Endothelial cell of umbilical vein (primary cell): ENCODE measurements at regions not wholly inside any gene's neighbourhood (a gene's known extent, or its start where the extent isn't known, plus 50 kb on each side); places are given as distances from the start of the nearest gene placed in this dataset.

Experiments used
- BruUV-seq: library from RNA; stranded (reverse); fragments of 400-500 nt; replicated peaks from 2 replicates; lab custom pipeline; 2021; lab: Mats Ljungman, UMichigan
- CTCF ChIA-PET: fragments of 300-600, 350-600 bp; sonication (Branson Sonifier 250); formaldehyde crosslinking; loops from one replicate; lab custom pipeline; 2021; ENCODE audit warnings: antibody characterized with exemption, inconsistent platforms; lab: Charles Lee
- POLR2A ChIA-PET: fragments of 300-600, 350-600 bp; sonication (Branson Sonifier 250); formaldehyde crosslinking; loops from one replicate; lab custom pipeline; 2021; ENCODE audit warnings: antibody characterized with exemption, inconsistent platforms; lab: Charles Lee
- DNase-seq: peaks from one replicate; pipeline ENCODE4 v3.0.0-alpha.2; 2011; ENCODE audit warnings: low read depth, low spot score
- FAIRE-seq: peaks from 2 replicates; lab custom pipeline; 2011; peaks lifted over from hg19 to GRCh38; lab: Jason Lieb, UNC
- H2AFZ ChIP-seq: 2 replicates; pipeline ENCODE4 v1.6.0; 2012; ENCODE audit warnings: low read depth, low read length, control low read depth, inconsistent platforms
- H3K27ac ChIP-seq: 2 replicates; pipeline ENCODE4 v1.5.1; 2011; ENCODE audit warnings: low read depth, mild to moderate bottlenecking, control low read depth, low read length, moderate library complexity; ENCODE audit not compliant: insufficient read depth
- H3K27me3 ChIP-seq, 2 experiments: 2 replicates each; pipeline versions ENCODE4 v1.6.0 to v1.6.1; 2011; ENCODE audit warnings: low read length in 2 of 2, mixed read lengths in 1 of 2; ENCODE audit not compliant: control insufficient read depth in 2 of 2, insufficient read depth in 2 of 2
- H3K36me3 ChIP-seq, 2 experiments: 2 replicates in 1 of 2; 3 replicates in 1 of 2; pipeline ENCODE4 v1.5.1; 2011; ENCODE audit warnings: low read length in 2 of 2, mild to moderate bottlenecking in 1 of 2, moderate library complexity in 1 of 2; ENCODE audit not compliant: control insufficient read depth in 2 of 2, insufficient read depth in 2 of 2; ENCODE audit errors: extremely low read depth in 1 of 2
- H3K4me1 ChIP-seq: 3 replicates; pipeline ENCODE4 v1.5.1; 2011; ENCODE audit warnings: mild to moderate bottlenecking, low read length; ENCODE audit not compliant: control insufficient read depth, insufficient read depth; ENCODE audit errors: extremely low read depth
- H3K4me2 ChIP-seq: 2 replicates; pipeline ENCODE4 v1.6.1; 2011; ENCODE audit warnings: low read length, control low read depth, mixed read lengths; ENCODE audit not compliant: insufficient read depth
- H3K4me3 ChIP-seq, 3 experiments: fragments of 200-600 bp in 1 of 3; sonication (generic), shearing (Covaris generic) in 1 of 3; replicated peaks in 1 of 3; 2 replicates each; pipeline ENCODE4 v1.5.1; 2011 to 2016; ENCODE audit warnings: control low read depth in 3 of 3, low read length in 3 of 3, mild to moderate bottlenecking in 2 of 3, inconsistent platforms in 1 of 3, low read depth in 1 of 3, moderate library complexity in 1 of 3; ENCODE audit not compliant: insufficient read depth in 1 of 3
- H3K79me2 ChIP-seq: 2 replicates; pipeline ENCODE4 v1.6.0; 2012; ENCODE audit warnings: low read length, inconsistent platforms; ENCODE audit not compliant: control insufficient read depth, insufficient read depth
- H3K9ac ChIP-seq: replicated peaks from 2 replicates; pipeline ENCODE3; 2011; ENCODE audit warnings: low read length, control low read depth; ENCODE audit not compliant: insufficient read depth; ENCODE audit errors: extremely low read depth
- H3K9me1 ChIP-seq: replicated peaks from 3 replicates; pipeline ENCODE4 v1.6.0; 2011; ENCODE audit warnings: mild to moderate bottlenecking, low read length; ENCODE audit not compliant: control insufficient read depth, insufficient read depth; ENCODE audit errors: extremely low read depth
- H3K9me3 ChIP-seq: replicated peaks from 2 replicates; pipeline ENCODE4 v1.5.1; 2012; ENCODE audit warnings: low read length, inconsistent platforms; ENCODE audit not compliant: control insufficient read depth, insufficient read depth
- H4K20me1 ChIP-seq: replicated peaks from 2 replicates; pipeline ENCODE3; 2011; ENCODE audit warnings: mild to moderate bottlenecking, low read length; ENCODE audit not compliant: control insufficient read depth, insufficient read depth; ENCODE audit errors: extremely low read depth
- CTCF ChIP-seq, 2 donors: IDR thresholded peaks; 1 replicate in 1 of 2; 2 replicates in 1 of 2; pipeline ENCODE4 v1.5.1; 2011; ENCODE audit warnings: low read length in 2 of 2, mild to moderate bottlenecking in 2 of 2, moderate library complexity in 2 of 2, control low read depth in 1 of 2, inconsistent platforms in 1 of 2, low read depth in 1 of 2; ENCODE audit not compliant: insufficient read depth in 1 of 2; ENCODE audit errors: extremely low read depth in 1 of 2
- EZH2 ChIP-seq: IDR thresholded peaks from 2 replicates; pipeline ENCODE4 v1.6.1; 2012; ENCODE audit warnings: borderline replicate concordance, low read depth, mild to moderate bottlenecking, moderate library complexity, low read length, inconsistent platforms; ENCODE audit not compliant: severe bottlenecking
- FOS ChIP-seq: IDR thresholded peaks from 2 replicates; pipeline ENCODE4 v1.6.1; 2011; ENCODE audit warnings: mild to moderate bottlenecking, low read length, moderate library complexity, borderline replicate concordance; ENCODE audit not compliant: insufficient read depth
- GATA2 ChIP-seq: IDR thresholded peaks from 2 replicates; pipeline ENCODE4 v1.7.0; 2011; ENCODE audit warnings: low read depth, mild to moderate bottlenecking, moderate library complexity, mixed read lengths, low read length; ENCODE audit not compliant: insufficient read length, insufficient read depth
- JUN ChIP-seq: IDR thresholded peaks from 2 replicates; pipeline ENCODE4 v1.6.1; 2011; ENCODE audit warnings: borderline replicate concordance, low read depth; ENCODE audit not compliant: insufficient read length, insufficient read depth
- MAX ChIP-seq: IDR thresholded peaks from 2 replicates; pipeline ENCODE4 v1.6.1; 2011; ENCODE audit not compliant: insufficient read depth, insufficient read length
- MYC ChIP-seq: IDR thresholded peaks from one replicate; pipeline ENCODE4 v1.6.1; 2011; ENCODE audit warnings: mild to moderate bottlenecking, low read depth, low read length
- POLR2A ChIP-seq: IDR thresholded peaks from 2 replicates; pipeline ENCODE4 v1.6.1; 2012; ENCODE audit warnings: low read depth, mild to moderate bottlenecking, control low read depth, low read length
- POLR2AphosphoS5 ChIP-seq: IDR thresholded peaks from 2 replicates; pipeline ENCODE4 v1.6.1; 2012; ENCODE audit warnings: low read depth, mild to moderate bottlenecking, control low read depth, low read length, moderate library complexity; ENCODE audit not compliant: insufficient read depth
- dilution Hi-C: fragments of 300-500 bp; cut with MboI; formaldehyde crosslinking; loops from one replicate; pipeline ENCODE4 v1.15.0; 2019; ENCODE audit warnings: low sequenced_read_pairs; ENCODE audit not compliant: extremely low pct_ligation_motif_present
- intact Hi-C: fragments of 100-400 bp; cut with micrococcal nuclease; formaldehyde crosslinking; loops from one replicate; pipeline ENCODE4 v1.10.0; 2022

- H3K4me3 ChIP-seq = no peak overlapping the region
- DNase-seq (no peak), FAIRE-seq (no peak)
- H3K9me3 ChIP-seq = no peaks in the 10 kb centered on the region
- H3K9me1 ChIP-seq = no peaks in the 10 kb centered on the region
- no peaks in the 10 kb centered on the region for H3K79me2 ChIP-seq
- no peak overlapping the region for H3K4me2 ChIP-seq
- no peak overlapping the region for H2AFZ ChIP-seq
- CTCF ChIA-PET = no interaction called here
- H4K20me1 ChIP-seq = no peaks in the 10 kb centered on the region
- intact Hi-C loops (no loop called here), dilution Hi-C loops (no loop called here)
- no peak overlapping the region for H3K27ac ChIP-seq
- no peaks in the 10 kb centered on the region for H3K36me3 ChIP-seq
- no peaks in the 10 kb centered on the region for H3K4me1 ChIP-seq
- POLR2A ChIA-PET = no interaction called here
- BruUV-seq = no TSS peak
- H3K27me3 ChIP-seq = peaks cover 0 to 3% of the 10 kb centered on the region in 2 experiments
- TF ChIP-seq POLR2AphosphoS5 (no peak), GATA2 (no peak), JUN (no peak), CTCF (IDR thresholded peaks at IDR 0.05; ENCODE audit: extremely low read depth in 1 of 2, insufficient read depth in 1 of 2, low read depth in 1 of 2, low read length in 2 of 2) (no peak), EZH2 (no peak), MAX (no peak), FOS (no peak), MYC (no peak), POLR2A (no peak)
- H3K9ac ChIP-seq = no peak overlapping the region
Measured at GRCh38 chr1:214856843-214857242, 225.7 kb upstream of the KCNK2 start.
